Hypothalamus (tissue), 51 donors: ENCODE measurements at regions not wholly inside any gene's neighbourhood (a gene's known extent, or its start where the extent isn't known, plus 50 kb on each side); places are given as distances from the start of the nearest gene placed in this dataset.
"Not testable (repeated sequence)": the region's sequence is repeated elsewhere in the genome, so short reads cannot be mapped to it uniquely, and the experiment has no call there.

Experiments
- DNase-seq, 51 donors: peaks; one replicate each; lab custom pipeline; 2025; lab: John Stamatoyannopoulos, UW

GRCh38 chr7:131057015-131057793, 270.5 kb upstream of the MKLN1 start:
- peak in 1 of 51 donors; percentile 32 for DNase-seq

GRCh38 chr7:131057794-131058070, 269.9 kb upstream of the MKLN1 start:
- no peak for DNase-seq

- not testable (repeated sequence) for DNase-seq
Measured at GRCh38 chr7:131058561-131059288, 269.0 kb upstream of the MKLN1 start.

- DNase-seq, result not testable (repeated sequence)
Measured at GRCh38 chr7:131059401-131059800, 268.3 kb upstream of the MKLN1 start.

GRCh38 chr7:131061158-131061557, 266.5 kb upstream of the MKLN1 start:
- no peak for DNase-seq

GRCh38 chr7:131061818-131062217, 265.9 kb upstream of the MKLN1 start:
- no peak for DNase-seq

- no peak for DNase-seq
Measured at GRCh38 chr7:131066635-131067034, 261.0 kb upstream of the MKLN1 start.

- DNase-seq, result peak in 7 of 51 donors; percentile 8 to 50 (median 28)
Measured at GRCh38 chr7:131067220-131067619, 260.5 kb upstream of the MKLN1 start.

- peak in 1 of 51 donors; percentile 27 for DNase-seq
Measured at GRCh38 chr7:131068604-131069021, 259.1 kb upstream of the MKLN1 start.

GRCh38 chr7:131071786-131072504, 255.7 kb upstream of the MKLN1 start:
- DNase-seq, result peak in 9 of 51 donors; percentile 18 to 48 (median 30)

GRCh38 chr7:131072505-131073091, 255.1 kb upstream of the MKLN1 start:
- no peak for DNase-seq

- DNase-seq, result no peak
Measured at GRCh38 chr7:131074043-131074442, 253.6 kb upstream of the MKLN1 start.

GRCh38 chr7:131074585-131074984, 253.1 kb upstream of the MKLN1 start:
- DNase-seq, result no peak

GRCh38 chr7:131075406-131075805, 252.3 kb upstream of the MKLN1 start:
- DNase-seq, result no peak

- DNase-seq, result no peak
Measured at GRCh38 chr7:131076032-131076431, 251.6 kb upstream of the MKLN1 start.

GRCh38 chr7:131076711-131077181, 250.9 kb upstream of the MKLN1 start:
- no peak for DNase-seq

GRCh38 chr7:131077735-131078134, 249.9 kb upstream of the MKLN1 start:
- no peak for DNase-seq

GRCh38 chr7:131080754-131081153, 246.9 kb upstream of the MKLN1 start:
- peak in 1 of 51 donors; percentile 35 for DNase-seq

- DNase-seq, result no peak
Measured at GRCh38 chr7:131081308-131081707, 246.4 kb upstream of the MKLN1 start.

GRCh38 chr7:131083781-131084180, 243.9 kb upstream of the MKLN1 start:
- DNase-seq, result no peak

- not testable (repeated sequence) for DNase-seq
Measured at GRCh38 chr7:131084336-131084735, 243.3 kb upstream of the MKLN1 start.
